H9 (cell line): ENCODE measurements at regions not wholly inside any gene's neighbourhood (a gene's known extent, or its start where the extent isn't known, plus 50 kb on each side); places are given as distances from the start of the nearest gene placed in this dataset.

Source experiments
- DNase-seq: peaks from one replicate; pipeline ENCODE4 v3.0.0-alpha.2; 2017
- H2AFZ ChIP-seq: one replicate; pipeline ENCODE4 v1.6.1; 2013; ENCODE audit warnings: mild to moderate bottlenecking, low read length, control low read depth, moderate library complexity
- H2AK5ac ChIP-seq: 2 replicates; pipeline ENCODE4 v1.6.1; 2013; ENCODE audit warnings: low read length, control low read depth, mixed read lengths; ENCODE audit not compliant: insufficient read length
- H2BK120ac ChIP-seq: one replicate; pipeline ENCODE4 v1.6.1; 2013; ENCODE audit warnings: low read depth, mild to moderate bottlenecking, low read length, control low read depth, inconsistent platforms; ENCODE audit not compliant: poor library complexity, severe bottlenecking
- H2BK12ac ChIP-seq: 2 replicates; pipeline ENCODE4 v1.6.1; 2013; ENCODE audit warnings: low read length, control low read depth, mixed read lengths, low read depth; ENCODE audit not compliant: insufficient read length
- H2BK15ac ChIP-seq: 2 replicates; pipeline ENCODE4 v1.6.1; 2013; ENCODE audit warnings: low read depth, low read length, control low read depth
- H2BK20ac ChIP-seq: one replicate; pipeline ENCODE4 v1.6.1; 2013; ENCODE audit warnings: low read depth, mild to moderate bottlenecking, low read length, control low read depth, inconsistent platforms; ENCODE audit not compliant: poor library complexity, severe bottlenecking
- H2BK5ac ChIP-seq: 2 replicates; pipeline ENCODE4 v1.6.1; 2013; ENCODE audit warnings: low read length, control low read depth, mixed read lengths; ENCODE audit not compliant: insufficient read length
- H3K14ac ChIP-seq: 2 replicates; pipeline ENCODE4 v1.6.1; 2013; ENCODE audit warnings: low read length, control low read depth; ENCODE audit not compliant: insufficient read depth
- H3K18ac ChIP-seq: 2 replicates; pipeline ENCODE4 v1.6.1; 2013; ENCODE audit warnings: low read depth, mild to moderate bottlenecking, mixed read lengths, low read length, control low read depth; ENCODE audit not compliant: insufficient read length
- H3K23ac ChIP-seq: 2 replicates; pipeline ENCODE4 v1.6.1; 2013; ENCODE audit warnings: low read length, control low read depth, mixed read lengths, low read depth; ENCODE audit not compliant: insufficient read length
- H3K23me2 ChIP-seq: 2 replicates; pipeline ENCODE4 v1.6.1; 2013; ENCODE audit warnings: low read depth, mild to moderate bottlenecking, mixed read lengths, low read length, control low read depth; ENCODE audit not compliant: insufficient read length, poor library complexity, severe bottlenecking
- H3K27ac ChIP-seq: 2 replicates; pipeline ENCODE4 v1.5.1; 2013; ENCODE audit warnings: low read length, control low read depth, mixed read lengths, low read depth; ENCODE audit not compliant: insufficient read length
- H3K27me3 ChIP-seq: 2 replicates; pipeline ENCODE4 v1.6.1; 2013; ENCODE audit warnings: low read length, control low read depth, inconsistent platforms; ENCODE audit not compliant: insufficient read depth
- H3K4ac ChIP-seq: 2 replicates; pipeline ENCODE4 v1.6.1; 2013; ENCODE audit warnings: low read depth, mild to moderate bottlenecking, control low read depth, inconsistent platforms, low read length, moderate library complexity
- H3K4me1 ChIP-seq: 2 replicates; pipeline ENCODE4 v1.6.1; 2013; ENCODE audit warnings: low read length, control low read depth, inconsistent platforms; ENCODE audit not compliant: insufficient read depth
- H3K4me2 ChIP-seq: 2 replicates; pipeline ENCODE4 v1.6.1; 2013; ENCODE audit warnings: low read length, control low read depth, mixed read lengths; ENCODE audit not compliant: insufficient read length, insufficient read depth
- H3K56ac ChIP-seq: 2 replicates; pipeline ENCODE4 v1.6.1; 2013; ENCODE audit warnings: low read depth, mild to moderate bottlenecking, mixed read lengths, low read length, control low read depth; ENCODE audit not compliant: insufficient read length
- H3K79me1 ChIP-seq: 2 replicates; pipeline ENCODE4 v1.6.1; 2013; ENCODE audit warnings: low read depth, mild to moderate bottlenecking, moderate library complexity, low read length, control low read depth, inconsistent platforms; ENCODE audit not compliant: insufficient read depth, poor library complexity, severe bottlenecking
- H3K79me2 ChIP-seq: 2 replicates; pipeline ENCODE4 v1.6.1; 2013; ENCODE audit warnings: low read length, control low read depth, inconsistent platforms; ENCODE audit not compliant: insufficient read depth
- H3K9ac ChIP-seq: 2 replicates; pipeline ENCODE4 v1.6.1; 2013; ENCODE audit warnings: low read length, control low read depth, mixed read lengths; ENCODE audit not compliant: insufficient read length; ENCODE audit errors: extremely low read depth
- H3K9me3 ChIP-seq: one replicate; pipeline ENCODE4 v1.6.1; 2013; ENCODE audit warnings: low read depth, low read length, inconsistent platforms; ENCODE audit not compliant: control insufficient read depth
- H3T11ph ChIP-seq: one replicate; pipeline ENCODE4 v1.6.1; 2013; ENCODE audit warnings: mild to moderate bottlenecking, low read length, control low read depth, inconsistent platforms
- H4K20me1 ChIP-seq: one replicate; pipeline ENCODE4 v1.6.1; 2013; ENCODE audit not compliant: control insufficient read depth, insufficient read length, insufficient read depth
- H4K5ac ChIP-seq: 2 replicates; pipeline ENCODE4 v1.6.1; 2013; ENCODE audit warnings: low read depth, mild to moderate bottlenecking, mixed read lengths, low read length, control low read depth; ENCODE audit not compliant: insufficient read length
- H4K8ac ChIP-seq: replicated peaks from 2 replicates; pipeline ENCODE4 v1.6.1; 2013; ENCODE audit warnings: low read length, control low read depth, mixed read lengths, low read depth; ENCODE audit not compliant: insufficient read length
- H4K91ac ChIP-seq: 2 replicates; pipeline ENCODE4 v1.6.1; 2013; ENCODE audit warnings: low read depth, mild to moderate bottlenecking, moderate library complexity, mixed read lengths, low read length, control low read depth; ENCODE audit not compliant: insufficient read length
- H3K27ac Mint-ChIP-seq, 3 experiments: 2 replicates in 2 of 3; 3 replicates in 1 of 3; pipeline ENCODE4 v1.8.0; 2020 to 2021; ENCODE audit warnings: mixed read lengths in 3 of 3, mild to moderate bottlenecking in 1 of 3, moderate library complexity in 1 of 3
- H3K27me3 Mint-ChIP-seq: 2 replicates; pipeline ENCODE4 v1.8.0; 2021; ENCODE audit warnings: low read depth, mild to moderate bottlenecking, moderate library complexity, mixed read lengths
- H3K36me3 Mint-ChIP-seq, 3 experiments: 2 replicates in 2 of 3; 3 replicates in 1 of 3; pipeline ENCODE4 v1.8.0; 2020 to 2021; ENCODE audit warnings: low read depth in 3 of 3, mixed read lengths in 3 of 3; ENCODE audit not compliant: insufficient read depth in 1 of 3
- H3K4me1 Mint-ChIP-seq, 2 experiments: 2 replicates each; pipeline ENCODE4 v1.8.0; 2020; ENCODE audit warnings: mixed read lengths in 2 of 2
- H3K4me3 Mint-ChIP-seq, 2 experiments: 2 replicates in 1 of 2; 3 replicates in 1 of 2; pipeline ENCODE4 v1.8.0; 2020 to 2021; ENCODE audit warnings: mild to moderate bottlenecking in 2 of 2, mixed read lengths in 2 of 2, moderate library complexity in 1 of 2
- H3K9me3 Mint-ChIP-seq, 2 experiments: 2 replicates in 1 of 2; 3 replicates in 1 of 2; pipeline ENCODE4 v1.8.0; 2020; ENCODE audit warnings: mild to moderate bottlenecking in 2 of 2, mixed read lengths in 2 of 2, moderate library complexity in 1 of 2
- CTCF ChIP-seq: fragments of 200-600 bp; sonication (generic); conservative IDR thresholded peaks from 3 replicates; pipeline ENCODE4 v1.8.0; 2021; ENCODE audit warnings: antibody characterized with exemption, mild to moderate bottlenecking
- WGBS: extraction: QIAGEN DNeasy Blood & Tissue Kit; methylation state at CpG from one replicate; pipeline ENCODE4 v1.1.7; 2013; ENCODE audit warnings: missing lambda C conversion rate, low lambda C conversion rate, mixed read lengths; ENCODE audit not compliant: insufficient read length; ENCODE audit errors: extremely low coverage; 5-methylcytosine and 5-hydroxymethylcytosine counted together

DNA sequence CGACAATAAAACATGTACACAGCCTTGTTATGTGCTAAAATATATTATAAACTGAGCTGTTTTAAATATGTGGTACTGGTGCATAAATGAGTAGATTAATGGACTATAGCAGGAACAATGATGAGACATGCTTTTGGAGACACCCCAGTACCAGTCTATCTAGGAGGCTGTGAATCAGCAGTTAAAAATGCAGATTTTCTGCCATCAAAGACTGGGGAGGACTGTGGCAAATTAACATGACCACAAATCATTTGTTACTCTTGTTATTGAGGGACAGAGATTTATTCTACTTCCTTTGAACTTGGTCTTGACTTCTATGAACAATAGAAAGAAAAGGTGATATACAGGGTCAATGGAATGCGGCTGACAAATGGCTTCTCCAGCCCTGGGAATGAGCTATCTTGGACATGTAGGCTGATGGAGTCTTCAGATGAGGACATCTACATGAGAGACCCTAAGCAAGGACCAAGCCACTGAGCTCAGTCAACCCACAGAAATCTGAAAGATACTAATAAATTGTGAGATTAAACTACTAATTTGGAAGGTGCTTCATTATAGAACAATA, 551.7 kb upstream of the GJE1 start:
- DNase-seq, result no peak
- Histone ChIP-seq H4K8ac (no peak overlapping the region), H3K27ac (no peak overlapping the region), H3K14ac (no peak overlapping the region), H2AK5ac (no peak overlapping the region), H2AFZ (no peak overlapping the region), H2BK20ac (no peak overlapping the region), H3K56ac (no peak overlapping the region), H4K20me1 (no peaks in the 10 kb centered on the region), H3K23ac (no peak overlapping the region), H2BK15ac (no peak overlapping the region), H2BK120ac (no peak overlapping the region), H3K79me2 (no peaks in the 10 kb centered on the region), H3K4me2 (no peak overlapping the region), H3K27me3 (no peaks in the 10 kb centered on the region), H3K4ac (no peak overlapping the region), H4K91ac (no peak overlapping the region), H3K79me1 (no peaks in the 10 kb centered on the region), H4K5ac (no peak overlapping the region), H3K18ac (no peak overlapping the region), H3K9me3 (no peaks in the 10 kb centered on the region), H2BK12ac (no peak overlapping the region), H3T11ph (no peak overlapping the region), H3K23me2 (no peaks in the 10 kb centered on the region), H3K9ac (no peak overlapping the region), H3K4me1 (no peaks in the 10 kb centered on the region), H2BK5ac (no peak overlapping the region)
- peaks cover 3 to 7% of the 10 kb centered on the region in 2 experiments; a peak in 2 of 4 replicates for H3K4me1 Mint-ChIP-seq
- no CpG with 5 or more reads among the region's 2 CpGs for WGBS
- H3K4me3 Mint-ChIP-seq, result no peak overlapping the region
- no peaks in the 10 kb centered on the region for H3K9me3 Mint-ChIP-seq
- H3K36me3 Mint-ChIP-seq, result no peaks in the 10 kb centered on the region
- H3K27me3 Mint-ChIP-seq, result no peaks in the 10 kb centered on the region; the same call in 1 of the 2 replicates
- H3K27ac Mint-ChIP-seq, result 0 out of 7 replicates have a peak overlapping the region, but pooled peaks of 1 of the 3 experiments have one; percentile 32
- no peak for TF ChIP-seq CTCF
